ENCODE measurements at regions not wholly inside any gene's neighbourhood (a gene's known extent, or its start where the extent isn't known, plus 50 kb on each side); places are given as distances from the start of the nearest gene placed in this dataset.

DNA sequence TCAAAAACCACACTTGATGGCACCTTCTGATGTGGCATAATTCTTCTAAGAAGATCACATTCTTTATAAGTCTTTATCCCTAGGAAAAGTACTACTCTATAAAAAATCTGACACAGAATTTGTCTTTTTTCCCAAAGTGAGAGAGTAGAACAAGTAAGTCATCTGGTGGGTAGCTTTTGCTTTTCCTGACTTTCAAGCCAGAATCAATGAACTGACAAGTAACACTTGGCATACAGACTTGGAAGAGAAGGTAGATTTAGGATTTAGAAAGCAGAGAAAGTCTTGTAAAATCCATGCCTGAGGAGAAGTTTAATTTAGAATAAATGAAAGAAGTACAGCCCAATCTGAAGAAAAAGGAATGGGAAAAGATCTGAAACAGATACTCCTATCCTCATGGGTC, 66.6 kb upstream of the TUSC7 start:
- no peak for DNase-seq
- intact Hi-C loops (cut with DNase I; ENCODE audit: low total_unique reads), result no loop called here
- Histone ChIP-seq H3K27ac (no peak overlapping the region), H3K36me3 (no peaks in the 10 kb centered on the region), H3K4me1 (no peaks in the 10 kb centered on the region), H3K4me3 (no peak overlapping the region), H3K27me3 (no peaks in the 10 kb centered on the region), H3K9me3 (no peaks in the 10 kb centered on the region)
- TF ChIP-seq POLR2AphosphoS5 (IDR thresholded peaks at IDR 0.05) (no peak), POLR2A (IDR thresholded peaks at IDR 0.05) (no peak), EP300 (IDR thresholded peaks at IDR 0.05) (no peak)
- TF ChIP-seq, protein P1, sequence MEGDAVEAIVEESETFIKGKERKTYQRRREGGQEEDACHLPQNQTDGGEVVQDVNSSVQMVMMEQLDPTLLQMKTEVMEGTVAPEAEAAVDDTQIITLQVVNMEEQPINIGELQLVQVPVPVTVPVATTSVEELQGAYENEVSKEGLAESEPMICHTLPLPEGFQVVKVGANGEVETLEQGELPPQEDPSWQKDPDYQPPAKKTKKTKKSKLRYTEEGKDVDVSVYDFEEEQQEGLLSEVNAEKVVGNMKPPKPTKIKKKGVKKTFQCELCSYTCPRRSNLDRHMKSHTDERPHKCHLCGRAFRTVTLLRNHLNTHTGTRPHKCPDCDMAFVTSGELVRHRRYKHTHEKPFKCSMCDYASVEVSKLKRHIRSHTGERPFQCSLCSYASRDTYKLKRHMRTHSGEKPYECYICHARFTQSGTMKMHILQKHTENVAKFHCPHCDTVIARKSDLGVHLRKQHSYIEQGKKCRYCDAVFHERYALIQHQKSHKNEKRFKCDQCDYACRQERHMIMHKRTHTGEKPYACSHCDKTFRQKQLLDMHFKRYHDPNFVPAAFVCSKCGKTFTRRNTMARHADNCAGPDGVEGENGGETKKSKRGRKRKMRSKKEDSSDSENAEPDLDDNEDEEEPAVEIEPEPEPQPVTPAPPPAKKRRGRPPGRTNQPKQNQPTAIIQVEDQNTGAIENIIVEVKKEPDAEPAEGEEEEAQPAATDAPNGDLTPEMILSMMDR (IDR thresholded peaks at IDR 0.05), result no peak

DNA sequence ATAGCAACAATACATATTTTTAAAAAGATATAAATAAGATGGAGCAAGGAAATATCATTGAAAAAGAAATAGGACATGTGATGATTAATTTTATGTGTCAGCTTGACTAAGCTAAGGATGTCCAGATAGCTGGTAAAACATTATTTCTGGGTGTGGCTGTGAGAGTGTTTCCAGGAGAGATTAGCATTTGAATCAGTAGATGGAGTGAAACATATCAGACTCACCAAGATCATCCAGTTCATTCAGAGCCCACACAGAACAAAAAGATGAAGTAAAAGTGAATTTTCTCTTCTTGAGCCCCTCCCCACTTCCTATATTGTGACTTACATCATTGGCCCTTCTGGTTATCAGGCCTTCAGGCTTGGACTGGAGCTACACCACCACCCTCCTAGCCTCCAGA, 61.6 kb upstream of the TUSC7 start:
- TF ChIP-seq POLR2AphosphoS5 (IDR thresholded peaks at IDR 0.05) (no peak), POLR2A (IDR thresholded peaks at IDR 0.05) (no peak), EP300 (IDR thresholded peaks at IDR 0.05) (no peak)
- TF ChIP-seq, protein P1 (IDR thresholded peaks at IDR 0.05), result no peak
- Histone ChIP-seq H3K36me3 (no peaks in the 10 kb centered on the region), H3K27me3 (no peaks in the 10 kb centered on the region), H3K9me3 (no peaks in the 10 kb centered on the region), H3K4me3 (no peak overlapping the region), H3K27ac (no peak overlapping the region), H3K4me1 (no peaks in the 10 kb centered on the region)
- DNase-seq, result no peak
- intact Hi-C loops (cut with DNase I; ENCODE audit: low total_unique reads), result no loop called here

Small RNA genes lying in the stretch of these regions (small RNA-seq; reads per million reads assigned to genes)
- gene RN7SL582P, result 0 reads per million in 4 donors
